Testis (tissue), 2 donors: ENCODE measurements at regions not wholly inside any gene's neighbourhood (a gene's known extent, or its start where the extent isn't known, plus 50 kb on each side); places are given as distances from the start of the nearest gene placed in this dataset.
A peak's percentile ranks its signal among the peaks of the same experiment; 100 is the strongest.

Source experiments
- DNase-seq: peaks from one replicate; pipeline ENCODE4 v3.0.0-alpha.2; 2019
- H3K27ac ChIP-seq, 2 donors: fragments of 200-600 bp; sonication (generic); one replicate each; pipeline ENCODE4 v1.5.1; 2019
- H3K27me3 ChIP-seq: fragments of 200-600 bp; sonication (generic); one replicate; pipeline ENCODE4 v1.5.1; 2019
- H3K36me3 ChIP-seq: fragments of 200-600 bp; sonication (generic); one replicate; pipeline ENCODE4 v1.5.1; 2017; ENCODE audit warnings: low read depth; ENCODE audit errors: missing control alignments
- H3K4me1 ChIP-seq: fragments of 200-600 bp; sonication (generic); one replicate; pipeline ENCODE4 v1.5.1; 2019
- H3K4me3 ChIP-seq, 2 donors: fragments of 200-600 bp; sonication (generic); one replicate each; pipeline ENCODE4 v1.5.1; 2017 to 2019
- H3K9me3 ChIP-seq: fragments of 200-600 bp; sonication (generic); one replicate; pipeline ENCODE4 v1.5.1; 2017
- POLR2A ChIP-seq: fragments of 450-650 bp; IDR thresholded peaks from one replicate; pipeline ENCODE4 v1.6.1; 2017; ENCODE audit warnings: antibody characterized with exemption, mild to moderate bottlenecking, moderate library complexity
- WGBS, 2 donors: methylation state at CpG; one replicate each; pipeline ENCODE4 v1.1.5; 2018; 5-methylcytosine and 5-hydroxymethylcytosine counted together
- intact Hi-C: fragments of 100-400 bp; cut with DNase I; formaldehyde crosslinking; loops from one replicate; pipeline ENCODE4 v1.15.1; 2023; ENCODE audit warnings: low total_unique reads
- TF ChIP-seq, protein P1 (sequence below), 3 experiments: fragments of 450-650 bp in 2 of 3; fragments of 200-600 bp in 1 of 3; sonication (generic) in 1 of 3; IDR thresholded peaks; one replicate each; pipeline ENCODE4 v1.5.1; 2016 to 2019; ENCODE audit warnings: antibody characterized with exemption in 3 of 3, mild to moderate bottlenecking in 2 of 3, moderate library complexity in 1 of 3

DNA sequence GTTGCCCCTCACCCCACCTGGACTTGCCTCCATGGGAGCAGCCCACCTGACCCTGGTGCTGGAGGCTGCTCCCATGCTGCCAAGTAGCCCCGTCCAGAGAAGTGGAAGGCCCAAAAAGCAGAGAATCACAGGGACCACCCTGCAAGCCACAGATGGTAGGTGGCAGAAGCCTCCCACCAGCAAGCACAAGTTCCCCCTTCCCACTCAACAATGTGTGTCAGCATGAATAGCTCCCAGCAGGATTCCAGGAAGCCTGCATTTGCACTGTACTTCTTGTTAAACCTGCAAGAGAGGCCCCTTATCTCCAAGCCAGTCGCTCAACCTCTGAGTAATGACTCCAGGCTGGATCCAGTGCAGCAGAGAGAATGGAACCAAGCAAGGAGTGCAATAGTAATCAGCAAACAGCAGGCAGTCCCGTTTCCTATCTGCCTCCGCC, 180.8 kb upstream of the CST7 start:
- intact Hi-C loops: no loop called here
- WGBS, 2 donors: 73 to 79% methylated on average over 4 of the region's 4 CpGs
- Histone ChIP-seq H3K4me3 (no peak overlapping the region), H3K4me1 (no peaks in the 10 kb centered on the region), H3K36me3 (no peaks in the 10 kb centered on the region), H3K27me3 (no peaks in the 10 kb centered on the region), H3K9me3 (no peaks in the 10 kb centered on the region), H3K27ac (no peak overlapping the region)
- TF ChIP-seq POLR2A: no peak
- TF ChIP-seq, protein P1, sequence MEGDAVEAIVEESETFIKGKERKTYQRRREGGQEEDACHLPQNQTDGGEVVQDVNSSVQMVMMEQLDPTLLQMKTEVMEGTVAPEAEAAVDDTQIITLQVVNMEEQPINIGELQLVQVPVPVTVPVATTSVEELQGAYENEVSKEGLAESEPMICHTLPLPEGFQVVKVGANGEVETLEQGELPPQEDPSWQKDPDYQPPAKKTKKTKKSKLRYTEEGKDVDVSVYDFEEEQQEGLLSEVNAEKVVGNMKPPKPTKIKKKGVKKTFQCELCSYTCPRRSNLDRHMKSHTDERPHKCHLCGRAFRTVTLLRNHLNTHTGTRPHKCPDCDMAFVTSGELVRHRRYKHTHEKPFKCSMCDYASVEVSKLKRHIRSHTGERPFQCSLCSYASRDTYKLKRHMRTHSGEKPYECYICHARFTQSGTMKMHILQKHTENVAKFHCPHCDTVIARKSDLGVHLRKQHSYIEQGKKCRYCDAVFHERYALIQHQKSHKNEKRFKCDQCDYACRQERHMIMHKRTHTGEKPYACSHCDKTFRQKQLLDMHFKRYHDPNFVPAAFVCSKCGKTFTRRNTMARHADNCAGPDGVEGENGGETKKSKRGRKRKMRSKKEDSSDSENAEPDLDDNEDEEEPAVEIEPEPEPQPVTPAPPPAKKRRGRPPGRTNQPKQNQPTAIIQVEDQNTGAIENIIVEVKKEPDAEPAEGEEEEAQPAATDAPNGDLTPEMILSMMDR (IDR thresholded peaks at IDR 0.05): no peak
- peak; percentile 4 for DNase-seq

DNA sequence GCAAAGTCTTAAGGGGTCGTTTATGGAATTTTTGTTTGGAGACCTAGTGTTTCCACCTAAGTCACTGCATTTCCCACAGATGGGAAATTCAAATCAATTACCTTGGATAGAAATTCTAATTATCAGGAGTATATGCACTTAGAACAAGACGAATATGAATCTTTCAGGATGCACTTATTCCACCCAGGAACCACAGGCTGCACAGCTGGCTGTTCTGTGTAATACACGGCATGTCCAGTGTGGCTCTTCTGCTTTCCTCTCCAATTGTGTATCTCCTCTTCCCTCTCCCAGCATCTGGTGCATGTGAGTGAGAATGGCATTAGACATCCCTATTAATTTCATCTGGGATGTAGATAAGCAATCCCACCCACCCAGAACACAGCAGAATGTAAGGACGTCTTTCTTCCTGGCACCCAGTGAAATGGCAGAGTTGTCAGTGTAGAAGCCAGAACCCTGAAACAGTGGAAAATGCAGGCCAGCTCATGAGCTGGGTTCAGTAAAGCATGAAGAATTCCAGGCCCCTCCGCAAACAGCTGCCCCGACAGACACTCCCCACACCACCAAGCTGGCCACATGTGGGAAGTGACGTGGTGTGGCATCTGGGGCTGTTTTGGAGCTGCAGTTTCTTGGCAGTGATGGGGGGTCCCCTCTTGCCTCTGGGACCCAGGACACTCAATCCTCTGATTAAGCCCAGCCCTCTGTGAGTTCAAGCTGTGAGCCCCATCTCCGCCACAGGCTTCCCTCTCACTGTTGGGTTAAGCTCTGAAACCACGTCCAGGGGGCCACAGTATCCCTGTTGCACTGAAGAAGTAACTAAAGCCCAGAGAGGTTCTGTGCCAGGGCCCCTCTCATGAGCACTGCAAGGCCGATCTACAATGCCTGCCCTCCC, 180.1 kb upstream of the CST7 start:
- TF ChIP-seq POLR2A: no peak
- TF ChIP-seq, protein P1 (IDR thresholded peaks at IDR 0.05): no peak
- intact Hi-C loops: no loop called here
- Histone ChIP-seq H3K4me1 (no peaks in the 10 kb centered on the region), H3K27me3 (no peaks in the 10 kb centered on the region), H3K36me3 (no peaks in the 10 kb centered on the region), H3K9me3 (no peaks in the 10 kb centered on the region), H3K27ac (no peak overlapping the region), H3K4me3 (no peak overlapping the region)
- WGBS, 2 donors: 84 to 85% methylated on average over 6 to 10 of the region's 10 CpGs
- DNase-seq: peak; percentile 10

DNA sequence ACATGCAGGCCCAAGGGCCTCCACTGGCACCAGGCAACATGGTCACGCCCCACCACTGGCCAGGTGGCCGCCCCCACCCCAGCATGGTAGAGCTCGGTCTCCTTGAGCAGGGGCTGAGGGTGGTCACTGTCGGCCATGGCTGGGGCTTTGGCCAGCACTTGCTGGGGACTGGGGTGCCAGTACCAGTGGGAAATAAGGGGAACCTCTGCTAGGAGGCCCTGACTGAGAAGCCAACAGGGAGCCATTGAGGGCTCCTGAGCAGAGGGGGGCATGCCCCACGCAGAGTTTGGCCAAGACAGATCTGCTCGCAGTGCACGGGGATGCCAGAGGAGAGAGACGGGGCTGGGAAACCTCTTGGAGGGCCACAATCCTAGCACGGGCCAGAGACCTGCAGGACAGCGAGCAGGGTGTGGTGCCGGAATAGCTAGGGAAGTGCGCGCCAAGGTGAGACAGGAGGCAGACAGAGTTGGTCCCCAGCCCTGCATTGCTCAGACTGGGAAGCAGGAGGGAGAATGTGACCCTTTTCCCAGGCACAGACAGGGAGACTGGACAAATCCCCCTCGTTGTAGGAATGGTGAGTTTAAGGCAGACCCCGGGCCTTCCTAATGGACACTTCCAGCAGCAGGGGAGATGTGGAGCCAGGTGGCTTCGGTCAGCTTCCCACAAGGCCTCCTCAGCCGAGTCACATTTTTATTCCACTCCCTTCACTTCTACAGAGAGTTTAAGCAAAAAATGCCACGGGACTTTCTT, 179.0 kb upstream of the CST7 start:
- DNase-seq: peak; percentile 8
- TF ChIP-seq, protein P1 (IDR thresholded peaks at IDR 0.05): no peak
- no peak for TF ChIP-seq POLR2A
- Histone ChIP-seq H3K4me3 (no peak overlapping the region), H3K27ac (no peak overlapping the region), H3K4me1 (no peaks in the 10 kb centered on the region), H3K9me3 (no peaks in the 10 kb centered on the region), H3K36me3 (no peaks in the 10 kb centered on the region), H3K27me3 (no peaks in the 10 kb centered on the region)
- 90 to 95% methylated on average over 14 to 18 of the region's 18 CpGs for WGBS, 2 donors
- intact Hi-C loops: no loop called here

DNA sequence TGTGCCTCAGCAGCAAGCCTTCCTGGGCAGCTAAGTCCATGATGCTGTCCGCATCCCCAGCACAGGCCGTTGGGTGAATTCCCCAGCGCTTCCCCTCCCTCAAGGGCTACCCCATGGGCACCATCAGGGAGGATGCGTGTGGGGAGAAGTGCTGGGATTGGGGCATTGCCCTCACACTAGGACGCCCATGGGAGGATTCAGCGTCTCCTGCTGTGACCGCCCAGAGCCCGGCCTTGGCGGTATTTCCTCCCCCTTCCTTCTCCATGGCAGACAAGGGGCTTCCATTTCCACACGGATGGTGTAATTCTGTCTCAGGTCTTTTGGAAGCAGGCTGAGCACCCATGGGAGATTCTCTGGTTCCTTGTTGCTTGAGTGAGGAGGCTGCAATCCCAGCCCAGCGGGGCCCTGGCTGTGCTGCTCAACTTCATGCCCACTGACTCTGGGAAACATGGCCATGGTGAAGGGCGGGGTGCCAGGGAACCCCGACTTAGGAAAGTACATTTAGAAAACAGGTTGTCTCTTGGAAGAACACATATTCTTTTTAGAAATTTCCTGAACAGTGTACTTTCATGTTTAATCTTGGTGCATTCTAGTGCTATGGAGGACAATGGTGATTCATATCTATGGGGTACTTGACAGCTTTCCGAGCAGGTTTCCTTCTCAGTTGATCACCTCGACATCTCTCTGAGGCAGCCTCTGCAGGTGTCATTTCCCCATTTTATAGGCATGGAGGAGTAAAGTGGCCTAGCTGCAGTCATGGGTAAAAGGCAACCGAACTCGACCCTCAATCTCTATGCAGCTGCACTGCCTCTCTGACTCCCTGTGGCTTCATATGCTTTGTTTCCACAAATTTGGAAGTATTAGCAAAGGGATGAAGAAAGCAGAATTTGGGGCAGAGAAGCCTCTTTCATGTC, 178.2 kb upstream of the CST7 start:
- Histone ChIP-seq H3K9me3 (no peaks in the 10 kb centered on the region), H3K27me3 (no peaks in the 10 kb centered on the region), H3K4me1 (no peaks in the 10 kb centered on the region), H3K36me3 (no peaks in the 10 kb centered on the region), H3K4me3 (no peak overlapping the region), H3K27ac (no peak overlapping the region)
- DNase-seq: peak; percentile 6
- 89 to 92% methylated on average over 17 of the region's 17 CpGs for WGBS, 2 donors
- no peak for TF ChIP-seq POLR2A
- TF ChIP-seq, protein P1 (IDR thresholded peaks at IDR 0.05): no peak
- intact Hi-C loops: no loop called here
